GM19463 (cell line): ENCODE measurements at regions not wholly inside any gene's neighbourhood (a gene's known extent, or its start where the extent isn't known, plus 50 kb on each side); places are given as distances from the start of the nearest gene placed in this dataset.

Source experiments
- ATAC-seq: cut with Tn5 transposase; IDR thresholded peaks from one replicate; pipeline ENCODE4 v1.9.1; 2021; ENCODE audit warnings: mild to moderate bottlenecking, moderate library complexity; ENCODE audit not compliant: unreplicated experiment

- ATAC-seq: no peak
Observed at GRCh38 chr6:56378966-56379585, 131.7 kb upstream of the COL21A1 start.

GRCh38 chr6:56378507-56378906 is 131.1 kb upstream of the COL21A1 start:
- no peak for ATAC-seq

- no peak for ATAC-seq
Observed at GRCh38 chr6:56377295-56377694, 129.9 kb upstream of the COL21A1 start.

- no peak for ATAC-seq
Observed at GRCh38 chr6:56375806-56376205, 128.4 kb upstream of the COL21A1 start.

GRCh38 chr6:56374841-56375369 is 127.5 kb upstream of the COL21A1 start:
- ATAC-seq: no peak

GRCh38 chr6:56372406-56372995 is 125.1 kb upstream of the COL21A1 start:
- ATAC-seq: no peak

GRCh38 chr6:56370561-56371211 is 123.3 kb upstream of the COL21A1 start:
- peak; percentile 87 for ATAC-seq

GRCh38 chr6:56370127-56370540 is 122.8 kb upstream of the COL21A1 start:
- ATAC-seq: no peak

- ATAC-seq: no peak
Observed at GRCh38 chr6:56368491-56368890, 121.1 kb upstream of the COL21A1 start.

GRCh38 chr6:56366141-56366852 is 118.9 kb upstream of the COL21A1 start:
- ATAC-seq: no peak

- no peak for ATAC-seq
Observed at GRCh38 chr6:56364827-56365339, 117.5 kb upstream of the COL21A1 start.

GRCh38 chr6:56364431-56364826 is 117.0 kb upstream of the COL21A1 start:
- ATAC-seq: no peak

GRCh38 chr6:56363796-56364430 is 116.5 kb upstream of the COL21A1 start:
- ATAC-seq: no peak

GRCh38 chr6:56361812-56362211 is 114.4 kb upstream of the COL21A1 start:
- no peak for ATAC-seq

GRCh38 chr6:56359201-56359899 is 112.0 kb upstream of the COL21A1 start:
- peak; percentile 85 for ATAC-seq

- ATAC-seq: peak; percentile 56
Observed at GRCh38 chr6:56357616-56358373, 110.4 kb upstream of the COL21A1 start.

GRCh38 chr6:56356426-56356825 is 109.0 kb upstream of the COL21A1 start:
- no peak for ATAC-seq

GRCh38 chr6:56353860-56354259 is 106.5 kb upstream of the COL21A1 start:
- ATAC-seq: no peak

GRCh38 chr6:56350628-56351260 is 103.4 kb upstream of the COL21A1 start:
- no peak for ATAC-seq
